GM13976 (cell line): ENCODE measurements at regions not wholly inside any gene's neighbourhood (a gene's known extent, or its start where the extent isn't known, plus 50 kb on each side); places are given as distances from the start of the nearest gene placed in this dataset.

Experiments
- DNase-seq: peaks from one replicate; pipeline ENCODE4 v3.0.0; 2012; ENCODE audit warnings: low spot score
- in situ Hi-C: fragments of 300-500 bp; cut with MboI; formaldehyde crosslinking; loops from one replicate; pipeline ENCODE4 v1.12.0; 2022; ENCODE audit warnings: low sequenced_read_pairs, mixed read lengths, inconsistent platforms; ENCODE audit not compliant: unreplicated experiment
- TF ChIP-seq, protein P1 (sequence below): IDR thresholded peaks from 2 replicates; pipeline ENCODE4 v1.5.1; 2012; ENCODE audit warnings: borderline replicate concordance, mild to moderate bottlenecking; ENCODE audit not compliant: insufficient read depth; ENCODE audit errors: extremely low read depth, missing control alignments, control extremely low read depth

DNA sequence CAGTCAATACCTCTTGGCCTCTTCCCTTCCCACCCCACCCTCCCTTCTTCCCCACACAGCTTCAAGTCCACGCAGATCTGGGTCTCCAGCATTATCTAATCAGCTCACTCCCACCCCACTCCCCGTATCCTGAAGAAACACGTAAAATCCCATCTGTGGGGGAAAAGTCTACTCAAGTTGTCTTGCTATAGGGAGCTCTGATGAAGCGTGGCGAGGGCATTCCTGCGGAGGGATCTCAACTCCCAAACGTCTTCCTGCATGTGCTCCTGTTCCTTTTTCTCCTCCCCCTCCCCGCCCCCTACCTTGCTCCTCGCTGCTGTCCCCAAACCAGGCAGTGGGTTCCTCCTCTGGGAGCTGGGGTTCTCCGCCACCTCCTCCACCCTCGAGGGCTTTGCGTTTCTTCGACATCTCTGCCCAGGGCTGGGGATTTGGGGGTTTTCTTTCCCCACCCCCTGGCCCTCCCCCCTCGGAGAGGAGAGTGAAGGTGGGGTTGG lies 181.8 kb downstream of the TBXT start:
- TF ChIP-seq, protein P1, sequence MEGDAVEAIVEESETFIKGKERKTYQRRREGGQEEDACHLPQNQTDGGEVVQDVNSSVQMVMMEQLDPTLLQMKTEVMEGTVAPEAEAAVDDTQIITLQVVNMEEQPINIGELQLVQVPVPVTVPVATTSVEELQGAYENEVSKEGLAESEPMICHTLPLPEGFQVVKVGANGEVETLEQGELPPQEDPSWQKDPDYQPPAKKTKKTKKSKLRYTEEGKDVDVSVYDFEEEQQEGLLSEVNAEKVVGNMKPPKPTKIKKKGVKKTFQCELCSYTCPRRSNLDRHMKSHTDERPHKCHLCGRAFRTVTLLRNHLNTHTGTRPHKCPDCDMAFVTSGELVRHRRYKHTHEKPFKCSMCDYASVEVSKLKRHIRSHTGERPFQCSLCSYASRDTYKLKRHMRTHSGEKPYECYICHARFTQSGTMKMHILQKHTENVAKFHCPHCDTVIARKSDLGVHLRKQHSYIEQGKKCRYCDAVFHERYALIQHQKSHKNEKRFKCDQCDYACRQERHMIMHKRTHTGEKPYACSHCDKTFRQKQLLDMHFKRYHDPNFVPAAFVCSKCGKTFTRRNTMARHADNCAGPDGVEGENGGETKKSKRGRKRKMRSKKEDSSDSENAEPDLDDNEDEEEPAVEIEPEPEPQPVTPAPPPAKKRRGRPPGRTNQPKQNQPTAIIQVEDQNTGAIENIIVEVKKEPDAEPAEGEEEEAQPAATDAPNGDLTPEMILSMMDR: no peak
- in situ Hi-C loops: no loop called here
- DNase-seq: no peak

DNA sequence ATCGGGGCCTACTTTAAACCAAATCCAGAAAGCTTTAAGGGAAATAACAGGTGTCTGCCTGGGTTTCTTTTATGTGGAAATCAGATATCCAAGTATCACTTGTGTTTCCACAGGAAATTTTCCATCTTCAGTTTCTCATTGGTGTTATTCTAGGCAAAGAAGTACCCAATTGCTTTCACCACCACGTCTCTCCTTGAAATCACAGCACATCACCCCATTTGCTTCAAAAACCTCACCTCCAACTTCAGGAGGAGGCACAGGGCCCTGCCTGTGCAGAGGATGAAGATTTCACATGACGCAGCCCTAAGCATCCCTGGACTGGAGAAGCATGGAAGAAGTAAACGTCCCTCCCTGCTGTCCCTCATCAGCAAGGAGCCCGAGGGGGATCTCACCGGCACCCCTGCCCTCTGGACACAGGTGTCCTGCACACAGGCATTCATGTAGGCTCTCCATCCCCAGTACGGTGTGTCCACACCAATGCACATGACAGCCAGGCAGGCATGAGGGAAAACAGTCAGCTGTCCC lies 182.3 kb downstream of the TBXT start:
- in situ Hi-C loops: no loop called here
- DNase-seq: no peak

DNA sequence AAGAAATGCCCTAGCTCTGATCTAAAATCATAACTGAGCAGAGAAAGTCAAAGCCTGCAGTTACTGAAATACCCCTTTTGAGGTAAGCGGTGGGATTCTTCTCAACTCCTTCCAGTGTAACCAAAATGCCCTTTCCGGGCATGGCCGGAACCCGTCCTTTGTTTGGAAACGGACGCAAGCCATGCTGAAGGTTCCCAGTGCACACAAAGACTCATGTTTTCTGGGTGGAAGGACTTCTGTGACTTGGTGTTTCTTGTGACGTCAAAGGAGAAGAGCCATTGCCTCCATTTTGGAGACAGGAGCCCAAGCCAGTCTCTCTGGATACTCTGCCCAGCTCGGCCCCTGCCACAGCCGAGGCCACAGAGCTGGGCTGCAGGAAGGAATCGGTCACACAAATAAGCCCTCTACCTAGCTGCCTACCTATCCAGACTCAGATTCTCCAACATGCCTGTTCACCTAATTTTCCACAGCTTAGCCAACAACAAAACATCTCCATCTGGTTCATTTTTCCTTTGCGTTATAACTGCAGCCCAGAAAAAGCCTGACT lies 182.8 kb downstream of the TBXT start:
- TF ChIP-seq, protein P1: no peak
- in situ Hi-C loops: no loop called here

More for the DNA sequence above, 182.3 kb downstream of the TBXT start:
- TF ChIP-seq, protein P1: no peak

DNA sequence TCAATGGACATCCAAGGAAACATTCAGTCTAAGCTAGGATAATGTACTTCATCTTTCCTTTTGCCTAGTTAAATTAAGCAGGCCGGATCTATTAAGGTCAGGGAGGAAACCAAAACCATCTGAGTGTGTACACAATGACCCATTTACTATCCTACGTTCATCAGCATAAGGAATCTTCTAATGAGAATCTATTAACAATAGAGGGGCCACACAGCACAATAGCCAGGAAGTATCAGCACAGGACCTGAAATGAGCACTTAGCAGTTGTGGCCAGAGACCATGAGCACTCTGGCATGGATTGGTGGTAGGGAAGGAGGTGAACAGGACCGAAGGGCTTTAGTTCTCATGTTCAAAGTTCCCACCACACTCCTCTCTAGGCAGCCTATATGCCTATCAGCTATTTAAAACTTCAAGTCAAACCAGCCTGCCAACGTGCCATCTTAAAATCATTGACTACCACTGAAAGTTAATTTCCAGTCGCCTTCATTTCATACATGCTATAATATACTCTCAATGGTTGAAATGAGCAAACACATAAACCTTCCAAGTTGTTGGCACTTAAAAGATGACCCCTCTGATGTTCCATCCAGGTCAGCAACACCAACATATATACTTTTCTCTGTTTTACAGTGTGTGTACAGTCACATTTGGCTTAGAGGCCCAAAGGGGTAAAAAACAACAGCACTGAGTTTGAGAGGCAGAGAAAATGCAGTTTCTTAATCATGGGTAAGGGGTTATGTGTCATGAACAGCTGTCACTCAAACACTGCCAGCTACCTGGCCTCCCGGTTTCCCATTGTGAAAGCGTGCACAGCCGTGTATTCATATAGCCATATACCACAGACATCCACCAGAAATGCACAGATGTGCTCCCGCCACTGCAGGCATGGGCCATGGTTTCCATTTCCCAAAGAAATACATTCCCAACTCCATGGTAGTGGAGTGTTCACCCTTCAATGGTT lies 184.3 kb downstream of the TBXT start:
- no peak for DNase-seq
- in situ Hi-C loops: no loop called here
- TF ChIP-seq, protein P1: no peak

More for the DNA sequence above, 182.8 kb downstream of the TBXT start:
- DNase-seq: no peak

DNA sequence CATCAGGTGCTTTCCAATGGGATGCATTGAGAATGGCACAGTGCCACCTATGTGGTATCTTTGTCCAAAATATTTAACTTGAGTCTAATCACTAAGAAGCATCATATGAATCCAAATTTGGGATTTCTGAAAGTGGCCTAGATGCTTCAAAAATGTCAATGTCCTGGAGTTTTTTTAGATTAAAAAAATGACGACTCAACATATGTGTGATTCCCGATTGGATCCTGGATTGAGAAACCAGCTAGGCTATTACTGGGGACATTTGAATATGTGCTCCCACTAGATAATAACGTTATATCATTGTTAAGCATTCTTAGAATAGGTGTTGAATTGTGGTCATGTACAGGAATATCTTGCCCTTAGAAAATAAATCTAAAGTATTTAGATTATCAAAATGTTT lies 189.2 kb downstream of the TBXT start:
- TF ChIP-seq, protein P1: no peak
- no peak for DNase-seq
- in situ Hi-C loops: no loop called here

DNA sequence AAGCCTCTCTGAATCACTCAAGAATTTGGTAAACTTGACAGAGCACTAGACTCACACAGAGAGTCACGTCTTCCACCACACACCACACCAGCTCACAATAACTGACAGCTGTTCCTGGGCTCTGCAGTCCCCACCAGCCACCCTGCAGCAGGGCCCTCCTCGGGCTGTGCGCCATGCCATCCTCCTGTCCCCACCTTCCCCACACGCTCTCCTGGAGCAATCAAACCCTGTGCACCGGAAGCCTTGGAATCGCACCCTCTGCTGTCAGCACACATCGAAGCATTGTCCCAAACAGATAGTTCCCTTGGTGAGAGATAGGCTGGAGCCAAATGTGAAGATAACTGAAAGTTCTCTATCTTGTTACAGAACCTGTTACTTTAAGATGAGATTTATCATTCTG lies 191.0 kb downstream of the TBXT start:
- DNase-seq: no peak

More for the DNA sequence above, 191.0 kb downstream of the TBXT start:
- in situ Hi-C loops: no loop called here
- TF ChIP-seq, protein P1: no peak
